GM12878 (cell line): ENCODE measurements at regions not wholly inside any gene's neighbourhood (a gene's known extent, or its start where the extent isn't known, plus 50 kb on each side); places are given as distances from the start of the nearest gene placed in this dataset.

ENCODE experiments used
- CHD2 ChIP-seq: IDR thresholded peaks from 2 replicates; pipeline ENCODE4 v1.6.1; 2011; ENCODE audit warnings: low read depth, low read length, improper control_type of control experiment, borderline replicate concordance
- IKZF1 ChIP-seq: fragments of 450-650 bp; conservative IDR thresholded peaks from 2 replicates; pipeline ENCODE4 v1.6.1; 2017; ENCODE audit warnings: antibody characterized with exemption, mild to moderate bottlenecking
- KAT2A ChIP-seq: conservative IDR thresholded peaks from 2 replicates; pipeline ENCODE4 v1.6.1; 2011; ENCODE audit warnings: low read depth, low read length; ENCODE audit not compliant: control insufficient read depth
- TAF1 ChIP-seq: IDR thresholded peaks from 2 replicates; pipeline ENCODE4 v1.6.1; 2011; ENCODE audit warnings: mild to moderate bottlenecking, low read depth, low read length, borderline replicate concordance
- TF ChIP-seq, protein P1 (sequence below), 3 experiments: IDR thresholded peaks in 2 of 3; conservative IDR thresholded peaks in 1 of 3; 2 replicates each; pipeline ENCODE4 v1.5.1; 2011; ENCODE audit warnings: low read depth in 3 of 3, low read length in 3 of 3, mild to moderate bottlenecking in 3 of 3, control low read depth in 2 of 3, moderate library complexity in 2 of 3, inconsistent platforms in 1 of 3, mixed read lengths in 1 of 3; ENCODE audit not compliant: control insufficient read depth in 2 of 3, insufficient read depth in 1 of 3; ENCODE audit errors: extremely low read depth in 1 of 3
- TF ChIP-seq, protein P2 (sequence below): IDR thresholded peaks from 2 replicates; pipeline ENCODE4 v1.6.1; 2011; ENCODE audit warnings: borderline replicate concordance, low read depth, mild to moderate bottlenecking, moderate library complexity, low read length; ENCODE audit not compliant: insufficient read depth, poor library complexity, severe bottlenecking
- TF ChIP-seq, protein P3 (sequence below): IDR thresholded peaks from 2 replicates; pipeline ENCODE4 v1.6.1; 2012; ENCODE audit warnings: low read depth, low read length, improper control_type of control experiment

DNA sequence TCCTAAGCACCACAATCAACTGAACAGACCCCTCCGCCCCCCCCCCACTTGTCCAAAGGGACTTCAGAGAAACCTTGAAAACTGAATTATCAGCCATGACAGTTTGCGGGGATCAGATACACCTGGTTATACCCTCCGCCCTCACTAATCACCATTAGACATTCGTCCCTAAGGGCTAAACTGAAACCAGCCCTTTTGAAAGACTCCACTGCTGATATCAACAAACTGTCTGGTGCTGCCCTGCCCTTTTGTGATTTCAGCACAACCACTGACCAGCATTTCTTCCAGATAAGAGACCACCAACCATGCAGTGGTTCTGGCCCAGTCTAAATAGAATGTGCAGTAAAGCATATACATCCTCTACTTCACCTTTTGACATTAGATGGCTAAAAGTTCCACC is 1422.9 kb downstream of the EFNB2 start:
- TF ChIP-seq CHD2 (no peak), KAT2A (no peak), TAF1 (no peak), IKZF1 (no peak)
- TF ChIP-seq, protein P1, sequence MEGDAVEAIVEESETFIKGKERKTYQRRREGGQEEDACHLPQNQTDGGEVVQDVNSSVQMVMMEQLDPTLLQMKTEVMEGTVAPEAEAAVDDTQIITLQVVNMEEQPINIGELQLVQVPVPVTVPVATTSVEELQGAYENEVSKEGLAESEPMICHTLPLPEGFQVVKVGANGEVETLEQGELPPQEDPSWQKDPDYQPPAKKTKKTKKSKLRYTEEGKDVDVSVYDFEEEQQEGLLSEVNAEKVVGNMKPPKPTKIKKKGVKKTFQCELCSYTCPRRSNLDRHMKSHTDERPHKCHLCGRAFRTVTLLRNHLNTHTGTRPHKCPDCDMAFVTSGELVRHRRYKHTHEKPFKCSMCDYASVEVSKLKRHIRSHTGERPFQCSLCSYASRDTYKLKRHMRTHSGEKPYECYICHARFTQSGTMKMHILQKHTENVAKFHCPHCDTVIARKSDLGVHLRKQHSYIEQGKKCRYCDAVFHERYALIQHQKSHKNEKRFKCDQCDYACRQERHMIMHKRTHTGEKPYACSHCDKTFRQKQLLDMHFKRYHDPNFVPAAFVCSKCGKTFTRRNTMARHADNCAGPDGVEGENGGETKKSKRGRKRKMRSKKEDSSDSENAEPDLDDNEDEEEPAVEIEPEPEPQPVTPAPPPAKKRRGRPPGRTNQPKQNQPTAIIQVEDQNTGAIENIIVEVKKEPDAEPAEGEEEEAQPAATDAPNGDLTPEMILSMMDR (IDR thresholded peaks at IDR 0.05 in 2 of 3, conservative IDR thresholded peaks at IDR 0.05 in 1 of 3; ENCODE audit: control insufficient read depth in 2 of 3, extremely low read depth in 1 of 3, insufficient read depth in 1 of 3, low read depth in 3 of 3, low read length in 3 of 3), result no peak
- TF ChIP-seq, protein P2, sequence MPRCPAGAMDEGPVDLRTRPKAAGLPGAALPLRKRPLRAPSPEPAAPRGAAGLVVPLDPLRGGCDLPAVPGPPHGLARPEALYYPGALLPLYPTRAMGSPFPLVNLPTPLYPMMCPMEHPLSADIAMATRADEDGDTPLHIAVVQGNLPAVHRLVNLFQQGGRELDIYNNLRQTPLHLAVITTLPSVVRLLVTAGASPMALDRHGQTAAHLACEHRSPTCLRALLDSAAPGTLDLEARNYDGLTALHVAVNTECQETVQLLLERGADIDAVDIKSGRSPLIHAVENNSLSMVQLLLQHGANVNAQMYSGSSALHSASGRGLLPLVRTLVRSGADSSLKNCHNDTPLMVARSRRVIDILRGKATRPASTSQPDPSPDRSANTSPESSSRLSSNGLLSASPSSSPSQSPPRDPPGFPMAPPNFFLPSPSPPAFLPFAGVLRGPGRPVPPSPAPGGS, result no peak
- TF ChIP-seq, protein P3, sequence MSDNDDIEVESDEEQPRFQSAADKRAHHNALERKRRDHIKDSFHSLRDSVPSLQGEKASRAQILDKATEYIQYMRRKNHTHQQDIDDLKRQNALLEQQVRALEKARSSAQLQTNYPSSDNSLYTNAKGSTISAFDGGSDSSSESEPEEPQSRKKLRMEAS, result no peak
